Left forelimb (tissue), 1 donor: ENCODE measurements at regions not wholly inside any gene's neighbourhood (a gene's known extent, or its start where the extent isn't known, plus 50 kb on each side); places are given as distances from the start of the nearest gene placed in this dataset.

Source experiments
- DNase-seq: peaks from one replicate; pipeline ENCODE4 v3.0.0-alpha.2; 2018; ENCODE audit warnings: low spot score

DNA sequence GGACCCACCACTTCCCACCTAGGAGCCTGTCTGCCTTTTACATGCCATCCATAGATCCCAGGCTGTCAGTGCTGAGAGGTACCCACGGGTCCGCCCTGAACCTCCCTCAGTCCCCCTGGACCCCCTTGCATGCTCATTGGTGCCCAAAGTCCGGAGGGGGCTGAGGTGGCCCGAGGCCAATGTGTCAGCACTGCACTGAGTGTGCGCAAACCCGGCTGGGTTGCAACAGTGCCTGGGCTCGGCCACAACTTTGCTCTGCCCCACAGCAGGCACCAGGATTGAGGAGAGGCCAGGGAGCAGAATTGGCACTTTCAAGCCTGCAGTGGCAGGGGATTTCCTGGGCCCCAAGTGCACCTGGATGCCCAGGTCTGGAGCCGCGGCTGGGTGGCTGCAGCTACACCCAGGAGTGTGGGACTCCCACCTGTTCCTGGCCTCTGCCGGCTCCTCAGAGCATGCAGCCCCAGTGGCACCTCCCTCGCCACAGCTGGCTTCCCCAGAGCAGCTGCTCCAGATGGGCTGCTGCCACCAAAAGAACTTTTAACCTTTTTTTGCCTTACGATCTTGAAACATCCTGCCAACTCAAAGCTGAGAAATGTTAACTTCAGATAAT, 837.0 kb downstream of the SLITRK6 start:
- DNase-seq: no peak

- DNase-seq: no peak
Measured at GRCh38 chr13:84961023-84961422, 838.2 kb downstream of the SLITRK6 start.

DNA sequence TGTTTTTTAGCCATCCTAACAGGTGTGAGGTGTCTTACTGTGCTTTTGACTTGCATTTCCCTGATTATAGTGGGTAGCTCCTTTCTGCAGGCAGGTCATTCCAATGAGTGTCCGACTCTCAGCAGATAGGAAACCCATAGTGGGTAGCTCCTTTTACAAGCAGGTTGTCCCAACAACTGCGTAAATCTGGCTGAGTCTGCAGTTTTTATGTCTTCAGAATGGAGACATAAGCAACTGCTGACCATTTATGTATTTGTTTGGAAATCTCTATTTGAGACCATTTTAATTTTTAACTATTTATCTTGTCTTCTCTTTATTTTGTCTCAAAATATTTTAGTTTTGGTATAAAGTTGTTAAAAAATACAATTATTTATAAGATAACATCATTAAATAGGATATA, 839.4 kb downstream of the SLITRK6 start:
- DNase-seq: no peak

GRCh38 chr13:84954636-84955035, 844.6 kb downstream of the SLITRK6 start:
- DNase-seq: no peak

DNA sequence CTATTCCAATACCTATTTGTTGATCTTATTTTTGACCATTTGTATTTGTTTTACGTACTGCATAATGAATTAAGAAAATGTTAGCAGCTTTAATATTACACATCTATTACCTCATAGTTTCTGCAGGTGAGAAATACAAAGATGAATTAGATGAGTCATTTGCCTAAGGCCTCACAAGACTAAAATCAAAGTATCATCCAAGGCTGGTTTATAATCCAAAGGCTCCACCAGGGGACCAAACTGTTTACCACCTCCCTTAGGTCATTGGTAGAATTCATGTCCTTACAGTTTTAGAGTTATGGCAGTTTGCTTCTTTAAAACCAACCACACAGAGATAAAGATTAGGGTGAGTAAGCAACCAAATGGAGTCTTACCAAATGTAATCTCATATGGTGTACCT, 848.1 kb downstream of the SLITRK6 start:
- DNase-seq: no peak

DNA sequence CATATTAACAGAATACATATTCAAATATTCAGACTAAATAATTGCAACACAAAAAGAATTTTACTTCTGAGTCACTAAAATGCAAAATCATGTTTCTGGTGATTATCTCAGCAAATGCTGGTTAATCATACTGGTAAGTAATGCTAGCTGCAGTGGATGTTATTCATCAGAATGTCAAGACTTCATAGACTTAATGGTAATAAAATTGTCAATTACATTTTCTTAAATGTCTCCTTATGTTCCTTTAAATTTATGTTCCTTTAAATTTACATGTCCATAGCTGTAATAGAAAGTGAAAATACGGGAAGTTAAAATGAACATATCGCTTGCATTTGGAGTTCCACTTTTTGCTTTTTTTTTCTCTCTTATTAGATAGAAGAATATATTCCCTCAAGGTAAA, 853.0 kb downstream of the SLITRK6 start:
- no peak for DNase-seq

DNA sequence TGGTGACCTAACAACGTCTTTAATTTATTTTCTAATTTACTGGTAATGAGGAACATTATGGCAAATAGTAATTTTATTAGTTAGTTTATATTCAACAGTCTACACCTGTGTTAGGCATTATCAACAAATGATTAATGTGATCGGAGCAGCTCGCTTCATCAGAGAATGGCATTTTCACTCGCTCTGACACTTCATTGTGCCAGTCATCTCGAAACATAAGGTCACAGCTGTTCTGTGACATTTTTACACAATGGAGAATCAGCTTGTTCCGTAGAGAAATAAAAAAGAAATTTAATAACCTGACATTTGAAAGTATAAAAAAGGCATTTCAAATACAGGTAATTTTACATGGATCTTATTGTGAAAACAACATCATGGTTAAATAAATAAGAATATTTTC, 858.4 kb downstream of the SLITRK6 start:
- no peak for DNase-seq

DNA sequence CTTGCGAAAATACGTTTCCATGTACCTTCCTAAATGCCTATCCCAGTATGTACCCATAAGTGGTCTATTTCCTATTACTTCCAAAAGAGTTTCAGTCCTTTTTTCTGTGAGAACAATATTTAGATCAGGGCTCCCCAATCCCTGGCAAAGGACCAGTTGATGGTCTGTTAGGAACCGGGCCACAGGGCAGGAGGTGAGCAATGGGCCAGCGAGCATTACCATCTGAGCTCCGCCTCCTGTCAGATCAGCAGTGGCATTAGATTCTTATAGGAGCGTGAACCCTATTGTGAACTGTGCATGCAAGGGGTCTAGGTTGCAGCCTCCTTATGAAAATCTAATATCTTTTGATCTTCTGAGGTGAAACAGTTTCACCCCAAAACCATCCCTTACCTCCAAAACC, 859.1 kb downstream of the SLITRK6 start:
- DNase-seq: no peak

- DNase-seq: no peak
Measured at GRCh38 chr13:84934911-84935310, 864.3 kb downstream of the SLITRK6 start.

DNA sequence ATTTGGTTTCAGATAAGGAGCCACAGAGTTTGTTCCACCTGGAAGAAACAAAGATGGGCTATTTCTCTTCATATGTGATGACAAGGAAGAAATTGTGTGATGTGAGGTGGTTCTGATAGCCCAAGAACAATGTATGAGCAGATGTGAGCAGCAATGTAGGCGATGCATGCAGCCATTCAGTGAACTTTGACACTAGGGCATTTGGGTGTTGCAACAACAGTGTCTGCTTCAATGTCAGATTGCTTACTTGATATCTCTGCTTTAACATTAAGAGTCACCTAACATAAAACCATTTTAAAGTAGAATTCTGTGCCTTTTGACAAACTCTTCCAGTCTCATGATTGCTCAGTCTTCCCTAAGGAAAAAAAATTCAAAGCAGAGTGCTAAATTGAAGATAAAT, 865.4 kb downstream of the SLITRK6 start:
- no peak for DNase-seq

- DNase-seq: no peak
Measured at GRCh38 chr13:84931264-84931663, 868.0 kb downstream of the SLITRK6 start.

GRCh38 chr13:84927442-84928169, 871.6 kb downstream of the SLITRK6 start:
- no peak for DNase-seq

- no peak for DNase-seq
Measured at GRCh38 chr13:84925443-84925842, 873.8 kb downstream of the SLITRK6 start.

DNA sequence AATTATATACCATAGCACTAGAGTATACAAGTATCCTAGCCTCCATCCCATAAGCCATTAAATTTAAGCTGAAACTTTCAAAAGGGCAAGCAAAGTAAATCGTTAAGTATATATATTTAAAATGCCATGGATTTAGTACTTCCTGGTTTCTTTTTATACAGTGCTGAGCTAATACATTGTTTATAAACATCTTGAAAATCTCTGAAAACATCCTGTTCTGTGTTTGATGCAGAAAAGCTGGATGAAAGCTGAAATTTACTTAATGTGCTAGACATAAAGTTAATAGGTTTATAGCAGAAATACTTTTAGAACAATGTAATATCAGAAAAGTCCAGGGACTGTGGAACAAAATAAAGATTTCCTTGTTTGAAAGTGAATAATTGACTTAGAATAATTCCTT, 875.4 kb downstream of the SLITRK6 start:
- DNase-seq: no peak

DNA sequence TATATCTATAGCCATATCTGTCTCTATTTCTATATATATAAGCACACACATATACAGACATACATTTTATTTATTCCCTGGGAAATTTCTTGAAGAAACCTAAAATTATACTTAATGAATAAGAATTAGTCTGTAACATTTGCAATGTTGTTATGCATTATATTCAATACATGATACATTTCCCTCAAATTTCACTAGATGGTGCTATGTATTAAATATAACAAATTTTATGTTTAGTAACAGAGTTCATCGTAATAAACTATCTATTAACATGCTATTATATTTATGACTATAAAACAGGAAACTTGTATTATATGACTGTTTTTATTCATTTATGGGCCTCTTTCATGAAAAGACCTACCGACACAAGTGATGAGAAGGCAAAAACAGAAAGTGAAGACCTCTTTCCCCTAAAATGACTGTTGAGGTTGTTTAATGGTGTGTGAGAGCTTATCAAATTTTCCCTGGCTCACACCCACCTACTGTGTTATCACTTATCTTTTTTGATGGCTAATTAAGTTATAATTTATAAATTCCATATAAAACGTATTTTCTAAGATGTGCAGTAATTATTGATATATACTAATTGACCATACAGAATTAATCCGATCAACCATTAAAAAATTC, 881.9 kb downstream of the SLITRK6 start:
- DNase-seq: no peak

DNA sequence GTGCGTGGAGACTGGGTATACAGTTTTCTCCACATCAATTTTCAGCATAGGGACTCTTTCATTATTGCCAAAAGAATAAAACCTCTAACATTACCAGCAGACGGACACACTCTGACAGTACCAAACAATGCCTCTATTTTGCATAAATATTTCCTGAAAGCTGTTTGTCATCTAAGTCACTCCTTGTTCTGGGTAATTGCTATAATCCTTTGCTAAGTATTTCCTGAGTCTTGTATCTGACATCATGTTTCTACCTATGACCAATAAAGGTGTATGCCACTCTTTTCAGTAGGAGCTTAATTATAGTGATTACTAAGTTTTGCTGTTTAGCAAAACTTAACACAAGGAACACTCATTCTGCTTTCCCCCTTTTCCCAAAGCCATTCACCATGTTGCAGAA, 886.5 kb downstream of the SLITRK6 start:
- DNase-seq: no peak

GRCh38 chr13:84910423-84910822, 888.8 kb downstream of the SLITRK6 start:
- DNase-seq: no peak

DNA sequence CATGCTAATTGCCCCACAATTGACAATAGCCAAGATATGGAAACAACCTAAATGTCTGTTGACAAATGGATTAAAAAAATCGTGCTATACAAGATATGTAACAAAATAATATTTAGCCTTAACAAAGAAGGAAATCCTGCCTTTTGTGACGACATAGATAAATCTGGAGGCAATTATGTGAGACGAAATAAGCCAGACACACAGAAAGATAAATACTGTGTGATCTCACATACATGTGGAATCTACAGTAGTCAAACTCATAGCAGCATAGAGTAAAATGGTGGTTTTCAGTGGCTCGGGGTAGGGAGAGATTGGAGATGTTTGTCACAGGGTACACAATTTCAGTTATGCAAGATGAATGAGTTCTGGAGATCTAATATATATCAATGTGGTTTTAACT, 895.8 kb downstream of the SLITRK6 start:
- DNase-seq: no peak

GRCh38 chr13:84902243-84902642, 897.0 kb downstream of the SLITRK6 start:
- DNase-seq: no peak

GRCh38 chr13:84896128-84896527, 903.1 kb downstream of the SLITRK6 start:
- no peak for DNase-seq

- no peak for DNase-seq
Measured at GRCh38 chr13:84894749-84895148, 904.5 kb downstream of the SLITRK6 start.

- DNase-seq: no peak
Measured at GRCh38 chr13:84885868-84886267, 913.4 kb downstream of the SLITRK6 start.

- DNase-seq: no peak
Measured at GRCh38 chr13:84873951-84874350, 925.3 kb downstream of the SLITRK6 start.

GRCh38 chr13:84870190-84870589, 929.0 kb downstream of the SLITRK6 start:
- no peak for DNase-seq
